CD4-positive, alpha-beta T cell treated with Interleukin-10 for 1 hour (primary cell): ENCODE measurements at regions not wholly inside any gene's neighbourhood (a gene's known extent, or its start where the extent isn't known, plus 50 kb on each side); places are given as distances from the start of the nearest gene placed in this dataset.
"Not testable (repeated sequence)": the region's sequence is repeated elsewhere in the genome, so short reads cannot be mapped to it uniquely, and the experiment has no call there.

Experiments used
- DNase-seq: peaks from one replicate; pipeline ENCODE4 v3.0.0-alpha.2; 2020

DNA sequence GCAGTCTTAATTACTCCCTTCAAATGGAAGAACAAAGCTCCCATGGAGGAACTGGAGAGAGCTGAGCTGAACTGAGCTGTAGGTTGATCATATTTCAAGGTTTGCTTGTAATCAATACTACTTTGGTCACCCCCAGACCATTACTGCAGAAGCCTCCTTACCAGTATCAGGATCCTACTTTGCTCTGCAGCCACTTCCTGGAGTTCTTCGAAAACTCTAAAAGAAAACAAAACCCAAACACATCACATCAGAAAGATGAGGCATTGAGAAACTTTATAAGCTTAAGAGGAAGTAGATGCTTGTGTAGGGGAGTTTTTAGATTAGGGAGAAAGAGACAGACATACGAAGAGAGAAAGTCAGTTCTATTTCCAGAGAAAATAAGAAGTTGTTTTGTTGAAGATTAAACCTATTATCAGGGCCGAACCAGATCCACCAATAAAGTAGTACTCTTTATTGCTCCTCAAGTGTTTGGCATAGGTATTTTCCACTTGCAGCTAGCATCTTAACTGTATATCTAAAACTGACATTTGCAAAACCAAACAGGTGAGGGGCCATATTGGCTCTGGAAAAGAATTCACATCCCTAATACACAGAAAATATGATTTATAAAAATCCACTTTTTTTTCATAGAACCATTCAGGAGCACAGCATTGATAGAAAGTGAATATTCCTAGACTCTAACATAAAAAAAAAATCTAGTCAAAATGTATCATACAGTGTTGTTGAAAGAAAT is 166.9 kb upstream of the KLF7 start:
- DNase-seq = no peak

DNA sequence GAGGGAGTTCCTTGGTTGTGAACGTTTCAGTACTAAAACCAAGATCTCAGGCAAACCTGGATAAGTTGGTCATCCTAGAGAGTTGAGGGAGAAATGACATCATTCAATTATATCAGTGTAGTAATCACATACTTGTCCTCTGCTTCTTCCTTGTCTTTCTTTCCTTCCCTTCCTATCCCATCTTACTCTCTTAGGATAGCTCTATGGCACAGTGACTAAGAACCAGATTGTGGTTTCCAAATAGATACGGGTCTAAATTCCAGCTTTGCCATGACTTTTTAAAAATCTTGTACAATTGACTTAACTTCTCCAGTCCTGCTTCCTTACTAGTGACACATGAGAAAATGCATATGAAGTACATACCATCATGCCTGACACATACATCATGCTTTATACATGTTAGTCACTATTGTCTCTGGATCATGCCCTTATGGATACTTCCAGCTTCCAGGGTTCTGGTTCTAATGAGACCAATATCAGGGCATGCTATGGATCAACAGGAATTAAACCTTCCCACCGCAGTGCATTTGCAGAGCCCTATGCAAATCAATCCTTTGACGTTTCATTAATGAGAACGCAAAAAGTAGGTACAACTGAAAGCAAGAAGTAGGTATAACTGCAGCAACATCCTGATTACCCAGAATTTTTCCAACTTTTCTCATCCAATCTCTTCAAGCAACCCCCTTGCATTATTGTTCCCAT is 168.0 kb upstream of the KLF7 start:
- DNase-seq = no peak

DNA sequence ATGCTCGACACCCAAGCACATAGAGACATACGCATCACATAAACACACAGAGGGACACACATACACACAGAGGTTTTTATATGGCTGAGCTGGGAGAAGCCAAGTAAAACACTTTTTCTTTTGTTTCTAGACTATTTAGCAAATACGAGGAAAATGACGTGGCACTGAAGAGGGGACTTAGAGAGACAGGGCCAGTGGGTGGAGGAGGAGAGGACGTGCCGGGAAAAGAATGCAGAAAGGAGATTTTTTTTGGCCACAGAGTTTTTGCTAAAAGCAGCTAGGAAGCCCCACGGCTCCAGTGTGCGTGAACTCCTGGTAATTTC is 168.5 kb upstream of the KLF7 start:
- DNase-seq = no peak

DNA sequence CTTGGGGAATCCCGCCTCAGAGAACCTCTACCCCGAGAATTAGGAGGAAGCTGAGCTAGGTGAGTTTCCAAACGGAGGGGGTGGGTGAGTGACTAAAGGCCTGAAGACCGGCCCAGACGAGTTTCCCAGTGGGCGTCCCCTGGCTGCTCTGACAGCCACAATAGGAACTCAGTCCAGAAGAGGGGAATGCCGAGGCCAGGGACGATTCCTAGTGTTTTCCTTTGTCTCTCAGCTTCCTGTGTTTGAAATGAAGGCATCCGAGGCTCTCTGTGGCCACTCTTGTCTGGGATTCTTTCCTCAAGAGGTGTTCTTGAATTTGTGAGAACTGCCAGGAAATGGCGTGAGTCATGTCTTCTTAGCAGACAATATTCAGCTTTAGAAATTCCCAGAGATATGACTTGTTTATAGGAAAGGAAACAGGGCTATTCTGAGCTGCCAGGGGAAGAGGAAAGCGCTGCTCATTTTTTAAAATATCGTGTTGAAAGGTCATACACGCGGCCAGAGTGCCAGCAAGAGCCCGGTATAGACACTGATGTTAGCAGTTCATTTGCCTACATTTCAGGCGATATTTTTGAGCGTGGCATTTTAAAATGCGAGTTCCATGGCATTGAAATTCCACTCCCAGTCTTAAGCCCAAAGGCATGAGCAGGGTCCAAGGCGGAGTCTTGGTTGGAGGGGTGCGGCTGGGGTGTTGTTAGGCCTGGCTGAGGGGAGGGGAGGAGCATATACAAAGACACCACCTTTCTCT is 169.1 kb upstream of the KLF7 start:
- DNase-seq = no peak

DNA sequence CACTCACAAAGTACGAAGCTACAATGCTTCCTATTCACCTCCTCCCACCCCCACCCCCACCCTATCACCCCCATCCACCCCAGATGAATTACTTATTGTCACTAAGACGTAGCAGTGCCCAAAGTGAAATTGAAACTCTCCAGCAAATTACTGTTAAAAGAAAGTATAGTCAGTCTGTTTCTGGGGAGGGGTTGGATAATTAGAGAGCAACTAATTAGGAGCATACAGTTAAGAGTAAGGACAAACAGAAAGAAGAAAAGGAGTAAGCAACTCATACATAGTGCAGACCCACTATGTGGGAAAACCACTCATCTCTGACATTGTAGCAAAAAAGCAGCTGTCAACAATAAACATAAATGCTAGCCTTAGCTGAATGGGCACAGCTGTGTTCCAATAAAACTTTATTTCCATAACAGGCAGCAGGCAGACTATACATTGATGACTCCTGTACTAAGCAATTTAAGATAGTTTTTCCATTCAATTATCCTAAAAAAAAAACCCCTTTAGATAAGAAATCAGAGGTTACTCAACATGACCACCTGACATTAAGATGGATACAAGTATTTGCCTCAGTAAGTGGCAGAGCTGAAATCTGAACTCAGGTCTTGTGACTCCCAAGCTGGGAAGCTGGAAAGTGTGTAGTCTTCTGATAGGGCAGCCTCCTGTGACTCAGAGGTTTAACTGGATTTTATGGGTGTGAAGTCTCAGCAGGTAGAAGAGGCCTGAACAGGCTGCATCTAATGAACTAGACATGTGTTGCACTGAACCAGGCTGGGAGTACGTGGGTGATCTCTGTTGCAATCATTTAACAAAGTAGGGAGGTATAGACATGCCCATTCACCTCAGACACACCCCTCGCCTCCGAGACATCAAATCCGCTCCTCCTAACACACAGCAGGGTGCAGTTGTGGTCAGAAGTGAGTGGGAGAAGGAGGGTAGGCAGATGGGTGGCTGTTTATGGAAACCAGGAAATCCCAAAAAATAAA is 171.8 kb upstream of the KLF7 start:
- peak; percentile 43 for DNase-seq

DNA sequence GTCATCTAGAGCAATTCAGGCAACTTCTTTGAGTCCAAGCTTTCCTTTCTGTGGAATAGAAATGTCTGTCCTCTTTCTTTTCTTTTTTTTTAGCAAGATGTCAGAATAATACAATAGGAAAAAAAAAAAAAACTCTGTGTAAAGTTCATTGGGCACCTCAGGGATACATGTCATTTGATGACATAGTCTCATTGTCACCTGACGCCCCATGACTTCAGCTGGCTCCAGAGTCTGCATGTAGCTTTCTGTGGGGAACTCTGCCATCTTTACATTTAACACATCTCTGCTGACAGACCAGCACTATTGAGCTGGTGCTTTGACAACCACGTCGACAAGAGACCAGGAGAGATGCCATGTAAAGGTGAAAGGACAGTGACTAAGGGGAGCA is 172.5 kb upstream of the KLF7 start:
- DNase-seq = no peak

DNA sequence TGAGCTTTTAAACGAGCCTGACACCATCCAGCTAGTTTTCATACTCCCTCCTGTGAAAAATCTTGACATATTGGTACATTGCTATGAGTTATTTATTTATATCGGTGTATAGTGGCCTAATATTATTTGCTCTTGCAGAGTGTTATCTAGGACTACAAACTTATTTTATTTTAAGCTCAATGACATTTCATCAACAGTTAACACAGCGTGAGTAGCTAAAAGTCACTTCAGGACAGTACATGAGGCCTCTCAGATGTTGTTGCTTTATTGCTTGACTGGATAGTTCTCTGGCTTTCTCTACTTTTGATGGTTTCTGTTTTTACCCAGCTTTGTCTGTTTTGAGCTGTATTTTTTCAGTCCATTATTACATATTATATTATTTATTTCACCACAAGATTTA is 172.9 kb upstream of the KLF7 start:
- DNase-seq = no peak

DNA sequence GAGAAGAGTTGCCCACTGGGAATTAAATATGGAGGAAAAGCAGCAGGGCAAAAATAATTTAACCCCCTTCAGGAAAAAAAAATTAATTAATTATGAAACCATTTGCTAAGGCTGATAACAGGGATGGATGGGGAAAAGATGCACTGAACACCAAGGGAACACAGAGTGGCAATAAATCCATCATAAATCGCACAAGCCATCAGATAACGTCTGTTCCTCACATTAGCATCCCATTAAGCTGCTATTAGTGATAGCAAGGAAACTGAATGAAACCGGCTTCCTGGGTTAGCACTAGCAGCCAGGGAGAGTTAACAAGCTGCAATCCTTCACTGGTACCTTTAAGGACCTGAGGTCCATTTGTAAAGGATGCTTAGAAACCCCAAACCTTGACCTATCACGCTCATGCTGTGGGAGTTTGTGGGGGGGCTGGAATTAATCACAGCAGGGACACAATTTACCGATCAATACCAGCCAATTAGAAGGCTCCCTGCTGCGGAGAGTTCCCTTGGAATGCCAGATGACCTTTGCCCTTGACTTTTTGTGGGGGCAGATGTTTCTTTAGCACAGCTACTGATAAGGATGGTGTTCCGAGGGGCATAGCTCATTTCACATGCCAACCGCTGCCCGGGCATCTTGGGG is 175.5 kb upstream of the KLF7 start:
- DNase-seq = no peak

DNA sequence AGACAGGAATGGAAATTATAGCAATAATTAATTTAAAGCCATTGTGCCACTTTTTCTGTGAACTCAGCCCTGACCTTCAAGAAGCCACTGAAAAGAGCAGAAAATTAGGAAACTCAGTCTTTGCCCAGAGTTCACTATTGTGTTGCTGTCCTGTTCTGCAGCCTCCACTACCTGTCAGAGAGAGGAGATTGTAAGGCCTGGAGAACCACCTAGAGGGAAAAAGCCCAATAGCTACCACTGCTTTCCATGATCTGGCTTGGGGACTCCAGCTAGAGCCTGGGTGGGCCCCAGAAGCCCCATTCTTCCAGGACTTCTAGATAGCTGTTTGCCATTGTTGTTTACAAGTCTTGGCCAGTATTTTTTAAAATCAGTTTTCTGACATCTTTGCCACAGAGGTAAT is 176.1 kb upstream of the KLF7 start:
- DNase-seq = no peak

DNA sequence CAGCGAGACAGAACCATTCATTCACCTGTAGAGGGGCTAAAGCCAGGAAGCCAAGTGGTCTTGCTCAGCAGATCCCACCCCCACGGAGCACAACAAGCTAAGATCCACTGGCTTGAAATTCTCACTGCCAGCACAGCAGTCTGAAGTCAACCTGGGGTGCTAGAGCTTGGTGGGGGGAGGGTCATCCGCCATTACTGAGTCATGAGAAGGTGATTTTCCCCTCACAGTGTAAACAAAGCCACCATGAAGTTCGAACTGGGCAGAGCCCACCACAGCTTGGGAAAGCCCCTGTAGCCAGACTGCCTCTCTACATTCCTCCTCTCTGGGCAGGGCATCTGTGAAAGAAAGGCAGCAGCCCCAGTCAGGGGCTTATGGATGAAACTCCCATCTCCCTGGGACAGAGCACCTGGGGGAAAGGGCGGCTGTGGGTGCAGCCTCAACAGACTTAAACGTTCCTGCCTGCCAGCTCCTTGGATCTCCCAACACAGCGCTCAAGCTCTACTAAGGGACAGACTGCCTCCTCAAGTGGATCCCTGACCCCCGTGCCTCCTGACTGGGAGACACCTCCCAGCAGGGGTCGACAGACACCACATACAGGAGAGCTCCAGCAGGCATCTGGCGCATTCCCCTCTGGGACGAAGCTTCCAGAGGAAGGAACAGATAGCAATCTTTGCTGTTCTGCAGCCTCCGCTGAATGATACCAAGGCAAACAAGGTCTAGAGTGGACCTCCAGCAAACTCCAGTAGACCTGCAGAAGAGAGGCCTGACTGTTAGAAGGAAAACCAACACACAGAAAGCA is 179.0 kb upstream of the KLF7 start:
- not testable (repeated sequence) for DNase-seq

DNA sequence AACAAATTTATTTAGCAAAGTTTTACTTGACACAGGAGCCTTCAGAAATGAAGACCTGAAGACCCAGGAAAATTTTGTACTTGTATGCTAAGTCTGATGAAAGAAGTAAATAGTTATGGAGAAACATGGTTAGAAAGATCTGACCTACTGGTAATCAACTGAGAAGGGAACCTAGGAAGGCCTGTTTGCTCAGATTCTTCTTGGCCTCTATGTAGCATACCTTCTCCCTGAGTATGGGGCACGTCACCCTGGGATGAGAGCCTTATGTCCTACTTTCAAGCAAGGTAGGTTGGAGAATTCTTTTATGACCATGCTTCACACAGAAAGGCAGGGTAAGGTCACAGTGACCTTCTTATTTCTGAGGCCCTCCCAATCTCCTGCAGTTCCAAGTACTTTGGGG is 178.6 kb upstream of the CREB1 start:
- DNase-seq = no peak

DNA sequence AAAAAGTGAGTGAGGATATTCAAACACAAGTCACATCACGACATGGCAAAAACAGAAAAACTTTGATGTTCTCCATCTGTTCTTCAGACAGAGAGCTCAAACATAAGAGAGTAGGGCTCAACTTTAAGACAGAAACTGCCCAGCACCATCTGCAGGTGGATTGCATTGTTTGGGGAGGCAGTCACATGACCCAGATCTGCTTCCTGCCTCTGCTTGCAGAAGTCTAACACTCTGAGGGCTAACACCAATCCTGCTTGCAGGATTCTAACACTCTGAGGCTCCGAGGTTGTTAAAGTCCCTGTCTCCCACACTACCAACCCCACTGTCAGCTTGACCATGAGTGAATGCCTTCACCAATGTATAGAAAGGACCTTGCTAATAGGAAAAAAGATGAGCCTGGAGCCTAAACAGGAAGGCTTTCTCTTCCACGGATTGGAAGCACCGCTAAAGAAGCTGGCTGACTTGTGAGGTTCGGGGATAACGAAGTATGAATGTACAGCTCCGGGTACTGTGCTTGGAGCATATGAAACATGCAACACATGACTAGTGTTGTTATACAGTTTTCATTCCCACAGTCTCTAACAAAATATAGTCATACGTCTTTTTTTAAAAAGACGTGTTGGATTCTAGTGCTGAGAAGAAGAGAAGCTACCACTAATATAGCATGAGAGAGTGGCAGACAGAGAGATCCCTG is 176.6 kb upstream of the CREB1 start:
- DNase-seq = peak; percentile 31

DNA sequence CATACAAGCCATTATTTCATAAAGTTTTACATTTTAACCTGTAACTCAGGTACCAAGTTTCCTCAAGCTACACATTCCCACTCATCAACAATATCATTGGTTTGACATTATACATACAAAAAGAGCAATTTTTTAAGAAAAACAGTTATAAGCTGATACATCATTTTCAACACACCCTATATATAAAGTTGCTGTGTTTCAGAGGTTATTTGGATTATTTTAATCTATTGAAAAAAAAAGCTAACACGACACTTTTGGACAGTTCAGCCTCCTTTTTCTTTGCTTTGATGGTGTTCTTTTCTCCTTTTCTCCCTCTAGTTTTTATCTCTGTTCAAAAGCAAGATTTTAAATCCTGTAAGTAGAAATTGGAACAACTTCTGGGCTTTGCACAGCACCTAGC is 175.9 kb upstream of the CREB1 start:
- no peak for DNase-seq

DNA sequence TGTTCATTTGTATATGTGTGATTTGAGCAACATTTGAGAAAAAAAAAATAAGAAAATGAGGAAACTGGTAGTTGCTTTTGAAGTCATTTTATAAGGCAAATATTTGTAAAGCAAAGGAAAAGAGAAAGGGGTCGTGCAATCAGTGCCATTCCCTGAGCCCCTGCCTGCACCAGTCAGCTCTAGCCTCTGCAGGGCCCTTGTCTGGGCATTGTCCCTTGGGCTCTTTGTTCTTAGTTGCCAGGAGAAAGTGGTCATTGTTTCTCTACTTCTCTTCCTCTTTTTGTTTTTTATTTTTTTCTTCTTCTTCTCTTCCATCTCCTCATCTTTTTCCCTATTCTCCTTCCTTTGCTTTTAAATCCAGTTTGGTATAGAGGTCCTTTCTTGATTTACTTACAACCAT is 175.3 kb upstream of the CREB1 start:
- no peak for DNase-seq

DNA sequence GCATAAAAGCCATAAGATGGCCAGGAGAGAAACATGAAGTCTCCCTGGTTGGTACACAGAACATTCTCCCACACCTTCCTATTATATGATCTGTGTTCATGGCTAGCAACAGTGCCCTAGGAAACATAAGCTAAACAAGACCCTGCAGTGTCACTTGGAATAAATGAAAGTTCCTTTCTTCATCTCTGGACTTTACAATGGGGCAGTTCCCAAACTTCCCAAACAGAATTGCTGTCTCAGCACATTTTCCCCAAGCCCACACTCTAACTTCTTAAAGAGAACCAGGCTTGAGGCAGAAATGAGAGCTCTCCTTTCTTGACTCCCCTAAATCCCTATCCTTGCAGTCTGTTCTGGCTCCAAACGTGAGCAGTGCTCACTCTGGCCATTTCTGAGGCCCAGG is 173.2 kb upstream of the CREB1 start:
- DNase-seq = no peak

DNA sequence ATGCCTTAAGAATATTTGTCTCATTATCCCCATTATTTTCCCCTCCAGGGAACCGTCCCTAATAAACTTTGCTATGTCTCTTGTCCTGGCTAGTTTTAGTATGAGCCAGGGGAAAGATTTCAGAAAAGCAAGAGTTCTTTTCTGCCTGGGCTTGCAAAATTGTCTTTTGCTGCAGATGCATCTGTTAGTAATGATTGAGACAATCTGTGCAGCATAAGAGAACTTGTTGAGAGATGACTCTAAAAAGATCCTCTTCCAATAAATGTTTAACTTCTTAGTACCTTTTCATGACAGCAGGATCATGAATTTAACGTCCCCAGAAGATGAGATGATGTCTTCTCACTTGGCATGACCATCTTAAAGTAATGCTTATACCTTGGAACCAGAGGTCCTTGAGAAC is 172.5 kb upstream of the CREB1 start:
- DNase-seq = no peak

DNA sequence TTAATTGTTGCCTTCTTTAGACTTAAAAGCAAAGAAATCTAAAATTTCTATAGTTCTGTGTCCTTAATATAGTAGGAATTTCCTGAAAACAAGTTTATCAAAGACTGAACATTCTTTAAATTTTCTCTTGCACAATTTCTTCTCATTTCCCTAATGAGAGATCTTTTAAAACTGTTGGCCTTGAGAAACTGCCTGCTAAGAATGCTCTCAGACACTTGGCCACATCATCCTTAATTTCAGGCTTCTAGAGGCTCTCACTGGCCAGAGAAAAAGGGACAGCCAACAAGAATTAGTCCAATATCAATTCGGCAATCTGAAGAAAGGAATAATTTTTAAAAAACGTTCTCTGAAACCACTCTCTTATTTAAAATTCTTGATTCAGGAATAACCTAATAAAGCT is 167.0 kb upstream of the CREB1 start:
- no peak for DNase-seq

DNA sequence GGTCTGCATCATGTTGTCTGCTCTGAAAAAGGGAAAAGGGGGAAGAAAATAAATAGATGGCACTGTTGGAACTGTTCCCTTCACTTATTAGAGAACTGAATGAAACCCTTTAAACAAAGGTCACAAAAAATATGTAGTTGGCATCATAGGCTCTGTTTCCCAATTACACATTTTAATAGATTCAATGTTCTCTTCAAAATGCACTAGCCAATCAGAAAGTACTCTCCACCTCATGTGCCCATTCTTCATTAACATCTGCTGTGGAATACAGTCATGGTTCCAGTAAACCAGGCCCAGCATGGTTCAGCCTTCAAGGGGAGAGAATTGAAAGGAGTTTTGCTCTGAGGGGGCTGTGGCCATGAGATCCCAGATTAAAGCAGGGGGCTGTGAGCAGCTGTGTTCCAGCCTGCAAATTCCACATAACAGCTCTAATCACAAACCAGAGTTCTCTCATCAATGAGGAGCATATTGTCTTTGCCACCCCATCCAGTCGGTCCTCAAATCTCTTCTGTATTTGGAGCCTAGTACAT is 165.9 kb upstream of the CREB1 start:
- no peak for DNase-seq

DNA sequence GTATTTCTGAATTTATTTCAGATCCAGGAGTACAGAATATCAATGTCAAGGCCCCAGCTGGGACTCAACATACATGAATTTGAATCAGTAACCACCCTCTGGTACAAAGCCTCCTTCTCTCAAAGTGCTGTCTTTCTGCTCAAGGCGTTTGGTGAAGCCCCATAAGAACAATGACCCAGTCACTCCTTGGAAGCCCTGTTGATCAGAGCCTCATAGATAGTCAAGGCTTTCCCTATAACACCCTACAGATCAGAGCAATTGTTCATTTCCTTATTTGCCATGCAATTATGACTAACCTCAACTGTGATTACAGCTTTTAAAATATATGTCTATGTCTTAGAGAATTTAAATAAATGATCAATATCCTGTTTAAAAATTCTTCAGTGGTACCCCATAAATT is 159.1 kb upstream of the CREB1 start:
- DNase-seq = no peak

DNA sequence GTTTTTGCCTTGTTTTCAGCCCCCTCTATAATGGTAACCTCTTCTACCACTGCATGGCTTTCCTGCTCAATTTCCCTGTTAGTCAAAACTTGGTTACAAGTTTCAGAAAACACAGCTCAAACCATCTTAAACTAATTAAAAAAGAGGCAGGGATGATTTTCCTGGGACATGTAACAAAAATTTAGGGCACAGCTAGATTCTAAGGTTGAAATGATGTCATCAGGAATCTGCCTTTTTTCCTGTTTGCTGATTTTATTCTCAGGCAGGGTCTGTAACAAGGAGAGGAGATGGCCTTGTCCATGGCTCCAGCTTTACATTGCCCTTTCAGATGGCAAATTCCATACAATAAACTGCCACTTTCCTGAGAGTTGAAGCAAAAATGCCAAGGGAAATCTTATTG is 157.9 kb upstream of the CREB1 start:
- DNase-seq = no peak

DNA sequence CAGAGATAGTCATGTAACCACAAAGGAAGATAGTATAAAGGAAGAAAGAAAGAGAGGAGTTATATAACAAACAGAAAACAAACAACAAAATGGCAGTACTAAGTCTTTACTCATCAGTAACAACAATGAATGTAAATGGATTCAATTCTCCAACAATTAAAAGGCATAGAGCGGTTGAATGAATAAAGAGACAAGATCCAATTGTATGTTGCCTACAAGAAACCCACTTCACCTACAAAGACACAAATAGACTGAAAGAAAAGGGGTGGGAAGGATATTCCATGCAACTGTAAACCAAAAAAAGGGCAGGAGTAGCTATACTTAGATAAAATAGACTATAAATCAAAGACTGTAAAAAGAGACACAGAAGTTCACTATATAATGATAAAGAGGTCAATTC is 157.3 kb upstream of the CREB1 start:
- DNase-seq = no peak
